ENCODE measurements at regions not wholly inside any gene's neighbourhood (a gene's known extent, or its start where the extent isn't known, plus 50 kb on each side); places are given as distances from the start of the nearest gene placed in this dataset.
"Not testable (repeated sequence)": the region's sequence is repeated elsewhere in the genome, so short reads cannot be mapped to it uniquely, and the experiment has no call there.

GRCh38 chrX:85570496-85570895, 191.0 kb upstream of the POF1B start:
- no peak for ATAC-seq
- no peak for DNase-seq (ENCODE audit: low spot score in 2 of 2)
- Mint-ChIP-seq H3K36me3 (no peaks in the 10 kb centered on the region), H3K9me3 (peaks cover 0 to 6% of the 10 kb centered on the region in 2 donors), H3K27ac (no peak overlapping the region)

GRCh38 chrX:85569686-85570085, 190.2 kb upstream of the POF1B start:
- DNase-seq (ENCODE audit: low spot score in 2 of 2) (no peak), ATAC-seq (no peak)
- Mint-ChIP-seq H3K27ac (no peak overlapping the region), H3K36me3 (no peaks in the 10 kb centered on the region), H3K9me3 (peaks cover 0 to 6% of the 10 kb centered on the region in 2 donors)

GRCh38 chrX:85569096-85569495, 189.6 kb upstream of the POF1B start:
- no peak for DNase-seq (ENCODE audit: low spot score in 2 of 2)
- Mint-ChIP-seq H3K27ac (no peak overlapping the region), H3K9me3 (peaks cover 0 to 6% of the 10 kb centered on the region in 2 donors), H3K36me3 (no peaks in the 10 kb centered on the region)
- ATAC-seq, result no peak

- Mint-ChIP-seq H3K36me3 (no peaks in the 10 kb centered on the region), H3K9me3 (no peaks in the 10 kb centered on the region), H3K27ac (no peak overlapping the region)
- ATAC-seq, result no peak
- no peak for DNase-seq (ENCODE audit: low spot score in 2 of 2)
These were observed 181.8 kb upstream of the POF1B start for GRCh38 chrX:85561231-85561630.

- Mint-ChIP-seq H3K36me3 (no peaks in the 10 kb centered on the region), H3K9me3 (no peaks in the 10 kb centered on the region), H3K27ac (no peak overlapping the region)
- DNase-seq (ENCODE audit: low spot score in 2 of 2) (no peak), ATAC-seq (no peak)
These were observed 165.1 kb upstream of the POF1B start for GRCh38 chrX:85544609-85545008.

DNA sequence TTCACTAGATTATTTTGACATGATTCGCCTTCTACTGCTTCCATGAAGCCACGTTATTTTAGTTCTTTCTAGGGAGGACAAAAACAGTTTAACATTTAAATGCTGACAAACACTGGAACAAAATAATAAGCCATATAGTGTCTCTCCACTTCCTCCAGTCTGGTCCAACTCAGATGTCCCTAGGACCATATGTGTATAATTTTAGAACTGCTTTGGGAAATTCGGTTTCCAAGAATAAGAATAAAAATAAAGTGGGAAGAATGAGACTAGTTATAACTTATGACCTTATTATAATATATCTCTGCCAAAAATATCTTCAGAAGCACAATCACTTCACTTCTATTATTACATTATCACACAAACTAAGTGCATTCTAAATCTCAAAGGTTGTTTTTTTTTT, 164.4 kb upstream of the POF1B start:
- H3K9me3 Mint-ChIP-seq, result no peaks in the 10 kb centered on the region
- ATAC-seq, result no peak
- no peak for DNase-seq (ENCODE audit: low spot score in 2 of 2)
- H3K27ac Mint-ChIP-seq, result no peak overlapping the region
- no peaks in the 10 kb centered on the region for H3K36me3 Mint-ChIP-seq

DNA sequence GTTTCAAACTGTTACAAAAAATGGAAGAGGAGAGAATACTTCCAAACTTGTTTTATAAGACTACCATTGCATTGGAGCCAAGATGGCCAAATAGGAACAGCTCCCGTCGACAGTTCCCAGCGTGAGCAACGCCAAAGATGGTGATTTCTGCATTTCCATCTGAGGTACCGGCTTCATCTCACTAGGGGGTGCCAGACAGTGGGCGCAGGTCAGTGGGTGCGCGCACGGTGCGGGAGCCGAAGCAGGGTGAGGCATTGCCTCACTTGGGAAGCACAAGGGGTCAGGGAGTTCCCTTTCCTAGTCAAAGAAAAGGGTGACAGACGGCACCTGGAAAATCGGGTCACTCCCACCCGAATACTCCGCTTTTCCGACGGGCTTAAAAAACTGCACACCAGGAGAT, 149.7 kb upstream of the POF1B start:
- H3K36me3 Mint-ChIP-seq; DNase-seq (ENCODE audit: low spot score in 2 of 2); ATAC-seq; H3K9me3 Mint-ChIP-seq; H3K27ac Mint-ChIP-seq: not testable (repeated sequence)

GRCh38 chrX:85517994-85518718, 138.7 kb upstream of the POF1B start:
- ATAC-seq, result no peak
- H3K9me3 Mint-ChIP-seq, result no peaks in the 10 kb centered on the region

GRCh38 chrX:85516131-85516530, 136.7 kb upstream of the POF1B start:
- DNase-seq (ENCODE audit: low spot score in 2 of 2), result no peak
- ATAC-seq, result no peak
- no peaks in the 10 kb centered on the region for H3K36me3 Mint-ChIP-seq
- H3K9me3 Mint-ChIP-seq, result no peaks in the 10 kb centered on the region
- no peak overlapping the region for H3K27ac Mint-ChIP-seq

More at GRCh38 chrX:85517994-85518718, 138.7 kb upstream of the POF1B start:
- Mint-ChIP-seq H3K27ac (no peak overlapping the region), H3K36me3 (no peaks in the 10 kb centered on the region)
- no peak for DNase-seq (ENCODE audit: low spot score in 2 of 2)

- no peak for DNase-seq (ENCODE audit: low spot score in 2 of 2)
These were observed 127.4 kb upstream of the POF1B start for GRCh38 chrX:85506871-85507270.

DNA sequence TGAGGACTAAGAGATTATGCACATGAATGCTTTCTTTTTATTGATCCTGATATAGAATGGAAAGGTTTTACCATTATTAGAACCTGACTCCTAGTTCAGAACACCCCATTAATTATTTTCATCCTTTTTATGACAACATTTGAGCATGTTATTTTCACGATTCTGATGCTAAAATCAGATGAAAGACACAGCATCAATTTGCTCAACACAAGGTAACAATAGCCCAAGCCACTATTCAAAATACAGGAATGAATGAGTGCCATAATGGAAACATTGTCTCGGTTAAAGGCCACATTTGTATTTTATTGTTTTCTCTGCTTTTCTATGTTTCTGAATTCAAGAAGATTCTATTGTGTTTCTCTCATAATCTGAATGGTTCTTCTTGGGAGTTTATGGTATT, 126.3 kb upstream of the POF1B start:
- DNase-seq (ENCODE audit: low spot score in 2 of 2) (no peak), ATAC-seq (no peak)
- Mint-ChIP-seq H3K9me3 (no peaks in the 10 kb centered on the region), H3K36me3 (no peaks in the 10 kb centered on the region), H3K27ac (no peak overlapping the region)

More at GRCh38 chrX:85506871-85507270, 127.4 kb upstream of the POF1B start:
- Mint-ChIP-seq H3K9me3 (no peaks in the 10 kb centered on the region), H3K36me3 (no peaks in the 10 kb centered on the region), H3K27ac (no peak overlapping the region)
- ATAC-seq, result no peak

DNA sequence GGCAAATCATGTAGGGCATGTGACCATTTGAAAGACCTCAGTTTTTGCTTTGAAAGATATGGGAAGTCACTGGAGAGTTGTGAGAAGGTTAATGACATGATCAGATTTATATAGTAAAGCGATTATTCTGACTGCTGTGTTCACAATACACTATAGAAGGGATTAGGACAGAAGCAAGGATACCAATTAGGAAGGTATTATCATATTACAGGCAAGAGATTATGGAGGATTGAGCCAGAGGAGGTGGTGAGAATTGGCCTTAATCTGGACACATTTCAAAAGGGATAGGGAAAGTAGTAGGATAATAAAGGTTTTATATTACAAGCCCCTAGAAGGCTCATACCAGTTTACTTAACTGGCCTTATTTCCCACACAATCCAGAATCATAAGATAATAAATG, 124.9 kb upstream of the POF1B start:
- no peak for DNase-seq (ENCODE audit: low spot score in 2 of 2)
- no peak for ATAC-seq
- H3K27ac Mint-ChIP-seq, result no peak overlapping the region
- no peaks in the 10 kb centered on the region for H3K36me3 Mint-ChIP-seq
- H3K9me3 Mint-ChIP-seq, result no peaks in the 10 kb centered on the region

DNA sequence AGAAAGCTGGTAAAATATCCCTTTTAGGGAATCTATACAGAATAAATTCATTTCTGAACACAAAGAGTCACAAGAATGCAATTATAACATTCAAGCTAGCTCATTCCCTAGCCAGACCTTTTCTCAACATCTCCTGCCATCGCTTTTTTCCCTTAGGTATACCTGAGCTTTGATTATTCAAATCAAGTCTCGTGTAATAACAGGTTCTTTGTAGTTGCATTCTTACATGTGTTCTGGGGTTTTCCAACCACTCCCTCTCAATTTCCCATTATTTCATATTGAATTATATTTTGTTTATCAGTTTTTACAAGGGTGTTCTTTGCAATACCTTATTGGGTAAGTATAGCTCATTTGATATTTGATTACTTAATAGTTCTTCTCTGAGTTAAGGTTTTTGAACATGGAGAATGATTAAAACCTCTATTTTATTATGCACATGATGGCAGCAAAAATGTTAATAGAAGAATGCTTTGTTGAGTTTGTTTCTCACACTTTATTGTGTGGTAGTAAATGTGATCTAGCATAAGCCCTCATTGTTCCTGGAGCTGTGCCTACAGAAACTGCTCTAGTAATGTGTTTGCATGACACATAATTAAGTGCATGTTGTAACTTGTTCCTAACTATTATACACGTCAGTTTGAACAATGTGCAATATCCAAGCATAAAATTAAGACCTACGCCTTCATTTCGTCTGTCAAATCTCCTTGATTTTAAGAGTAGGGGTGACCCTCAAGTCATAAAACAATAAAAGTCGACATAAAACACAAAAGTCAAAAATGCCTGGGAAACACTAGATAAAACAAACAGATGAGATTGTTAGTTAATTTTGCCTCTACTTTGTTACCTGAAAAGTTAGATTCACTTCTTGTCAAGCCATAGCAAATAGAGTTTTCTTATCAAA, 124.0 kb upstream of the POF1B start:
- ATAC-seq, result no peak
- H3K36me3 Mint-ChIP-seq, result no peaks in the 10 kb centered on the region
- peaks cover 2% of the 10 kb centered on the region in 2 donors for H3K9me3 Mint-ChIP-seq
- peak overlapping the region in 1 of 2 donors; percentile 52 for H3K27ac Mint-ChIP-seq
- DNase-seq (ENCODE audit: low spot score in 2 of 2), result no peak

GRCh38 chrX:85501349-85501748, 121.9 kb upstream of the POF1B start:
- peaks cover 4 to 5% of the 10 kb centered on the region in 2 donors for H3K9me3 Mint-ChIP-seq
- no peak for DNase-seq (ENCODE audit: low spot score in 2 of 2)
- no peak for ATAC-seq
- H3K27ac Mint-ChIP-seq, result no peak overlapping the region
- H3K36me3 Mint-ChIP-seq, result no peaks in the 10 kb centered on the region

DNA sequence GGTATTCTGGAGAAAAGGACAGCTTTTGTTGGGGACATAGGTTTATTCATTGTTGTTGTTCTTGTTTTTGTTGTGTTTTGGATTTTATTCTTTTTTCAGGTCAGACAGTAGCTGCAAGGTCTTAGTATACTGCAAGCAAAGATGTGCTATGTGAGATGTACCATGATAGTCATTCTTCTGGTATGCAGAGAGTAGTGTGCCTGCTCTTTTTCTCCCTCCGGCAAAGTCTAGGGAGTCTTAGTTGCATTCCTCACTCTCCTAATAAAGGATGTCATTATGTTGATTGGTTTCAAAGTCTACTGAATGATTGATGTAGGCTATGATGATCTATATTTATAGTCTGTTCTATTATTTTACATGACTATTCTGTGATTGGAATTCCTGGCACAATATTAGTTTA, 119.9 kb upstream of the POF1B start:
- DNase-seq (ENCODE audit: low spot score in 2 of 2) (no peak), ATAC-seq (no peak)
- Mint-ChIP-seq H3K9me3 (peaks cover 4 to 5% of the 10 kb centered on the region in 2 donors), H3K27ac (no peak overlapping the region), H3K36me3 (no peaks in the 10 kb centered on the region)

- peaks cover 4 to 5% of the 10 kb centered on the region in 2 donors for H3K9me3 Mint-ChIP-seq
- ATAC-seq, result no peak
These were observed 114.4 kb upstream of the POF1B start for GRCh38 chrX:85493821-85494220.

DNA sequence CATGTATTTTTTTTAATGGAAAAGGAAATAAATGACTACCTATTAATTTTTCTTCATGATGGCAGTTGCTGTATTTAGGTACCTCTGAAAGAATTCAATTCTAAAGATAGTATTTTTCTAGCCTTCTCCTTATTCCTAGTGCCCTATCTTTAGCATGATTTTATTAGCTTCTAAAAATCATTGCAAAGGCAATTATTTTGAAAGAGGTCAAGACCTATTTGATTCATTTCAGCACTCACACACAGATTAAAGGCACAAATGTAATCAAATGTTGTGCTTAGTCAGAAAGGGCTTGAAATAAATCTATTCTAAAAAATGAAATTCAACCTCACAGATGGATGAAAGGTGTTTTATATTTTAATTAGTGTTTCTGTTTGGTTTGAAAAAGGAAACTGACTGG, 74.8 kb upstream of the POF1B start:
- Mint-ChIP-seq H3K36me3 (no peaks in the 10 kb centered on the region), H3K27ac (no peak overlapping the region), H3K9me3 (no peaks in the 10 kb centered on the region)
- DNase-seq (ENCODE audit: low spot score in 2 of 2), result no peak
- ATAC-seq, result no peak

More at GRCh38 chrX:85493821-85494220, 114.4 kb upstream of the POF1B start:
- no peak for DNase-seq (ENCODE audit: low spot score in 2 of 2)
- no peak overlapping the region for H3K27ac Mint-ChIP-seq
- H3K36me3 Mint-ChIP-seq, result no peaks in the 10 kb centered on the region
